H1 (cell line): ENCODE measurements at regions not wholly inside any gene's neighbourhood (a gene's known extent, or its start where the extent isn't known, plus 50 kb on each side); places are given as distances from the start of the nearest gene placed in this dataset.

Experiments
- CTCF ChIA-PET: fragments of 300-600 bp; sonication (Branson Sonifier 250); formaldehyde crosslinking; loops from one replicate; lab custom pipeline; 2021; ENCODE audit not compliant: partially characterized antibody; lab: Charles Lee
- POLR2A ChIA-PET: fragments of 300-600 bp; sonication (Branson Sonifier 250); formaldehyde crosslinking; loops from one replicate; lab custom pipeline; 2021; ENCODE audit warnings: inconsistent platforms; ENCODE audit not compliant: partially characterized antibody; lab: Charles Lee
- DNase-seq, 2 experiments: peaks; one replicate each; pipeline versions ENCODE4 v3.0.0 to v3.0.0-alpha.2; 2010 to 2022; ENCODE audit warnings: low spot score in 2 of 2, low read depth in 1 of 2, mixed read lengths in 1 of 2
- FAIRE-seq: peaks from 2 replicates; lab custom pipeline; 2011; peaks lifted over from hg19 to GRCh38; lab: Jason Lieb, UNC
- H2AFZ ChIP-seq: 2 replicates; pipeline ENCODE4 v1.8.1; 2012; ENCODE audit warnings: low read length, inconsistent platforms
- H2AK5ac ChIP-seq: 2 replicates; pipeline ENCODE4 v1.6.1; 2013; ENCODE audit warnings: low read depth, low read length
- H2BK120ac ChIP-seq: replicated peaks from 2 replicates; pipeline ENCODE3; 2013; ENCODE audit warnings: low read depth, low read length, inconsistent platforms
- H2BK12ac ChIP-seq: 2 replicates; pipeline ENCODE4 v1.6.1; 2013; ENCODE audit warnings: low read depth, low read length
- H2BK15ac ChIP-seq: 2 replicates; pipeline ENCODE4 v1.6.1; 2013; ENCODE audit warnings: low read length
- H2BK20ac ChIP-seq: 2 replicates; pipeline ENCODE4 v1.6.1; 2013; ENCODE audit warnings: low read length
- H2BK5ac ChIP-seq: 2 replicates; pipeline ENCODE4 v1.6.1; 2013; ENCODE audit warnings: low read depth, low read length
- H3K14ac ChIP-seq: 2 replicates; pipeline ENCODE4 v1.6.1; 2013; ENCODE audit warnings: inconsistent platforms; ENCODE audit not compliant: insufficient read length
- H3K18ac ChIP-seq: 2 replicates; pipeline ENCODE4 v1.6.1; 2013; ENCODE audit warnings: low read length; ENCODE audit errors: extremely low read depth
- H3K23ac ChIP-seq: 2 replicates; pipeline ENCODE4 v1.6.1; 2013; ENCODE audit warnings: inconsistent platforms; ENCODE audit not compliant: insufficient read length
- H3K23me2 ChIP-seq: 2 replicates; pipeline ENCODE4 v1.6.1; 2013; ENCODE audit warnings: low read depth, low read length
- H3K27ac ChIP-seq: 2 replicates; pipeline ENCODE4 v1.6.1; 2011; ENCODE audit warnings: low read depth, low read length, inconsistent platforms
- H3K27me3 ChIP-seq, 4 experiments: replicated peaks in 1 of 4; 1 replicate in 1 of 4; 2 replicates in 3 of 4; pipeline versions ENCODE4 v1.6.1 to v1.8.1; 2011 to 2013; ENCODE audit warnings: low read length in 3 of 4, mild to moderate bottlenecking in 3 of 4, inconsistent platforms in 2 of 4, mixed read lengths in 2 of 4, moderate library complexity in 1 of 4; ENCODE audit not compliant: control insufficient read depth in 3 of 4, insufficient read depth in 3 of 4; ENCODE audit errors: extremely low read depth in 1 of 4
- H3K36me3 ChIP-seq, 4 experiments: 2 replicates each; pipeline versions ENCODE4 v1.6.1 to v1.8.1; 2011 to 2013; ENCODE audit warnings: mild to moderate bottlenecking in 4 of 4, low read length in 3 of 4, moderate library complexity in 2 of 4, control low read depth in 1 of 4, inconsistent platforms in 1 of 4; ENCODE audit not compliant: insufficient read depth in 4 of 4, control insufficient read depth in 2 of 4
- H3K4ac ChIP-seq: replicated peaks from 2 replicates; pipeline ENCODE3; 2013; ENCODE audit warnings: low read length, low read depth, mixed read lengths, inconsistent platforms; ENCODE audit not compliant: insufficient read length
- H3K4me1 ChIP-seq, 4 experiments: replicated peaks in 1 of 4; 1 replicate in 1 of 4; 2 replicates in 3 of 4; pipeline versions ENCODE4 v1.6.1 to v1.8.1; 2011 to 2013; ENCODE audit warnings: low read length in 3 of 4, inconsistent platforms in 2 of 4, mixed read lengths in 1 of 4; ENCODE audit not compliant: insufficient read depth in 4 of 4, control insufficient read depth in 3 of 4
- H3K4me2 ChIP-seq, 2 experiments: 2 replicates each; pipeline versions ENCODE4 v1.6.1 to v1.8.1; 2011 to 2013; ENCODE audit warnings: low read depth in 2 of 2, low read length in 2 of 2, control low read depth in 1 of 2, inconsistent platforms in 1 of 2, mild to moderate bottlenecking in 1 of 2; ENCODE audit not compliant: insufficient read depth in 1 of 2
- H3K4me3 ChIP-seq, 4 experiments: fragments of 200-600, 300-600 bp in 1 of 4; sonication (generic), shearing (Covaris generic), sonication (Bioruptor Twin) in 1 of 4; 2 replicates each; pipeline versions ENCODE4 v1.5.1 to v1.8.1; 2011 to 2016; ENCODE audit warnings: low read length in 4 of 4, low read depth in 3 of 4, control low read depth in 2 of 4, inconsistent platforms in 2 of 4, mild to moderate bottlenecking in 2 of 4, mixed read lengths in 1 of 4, moderate library complexity in 1 of 4; ENCODE audit not compliant: insufficient read depth in 2 of 4; ENCODE audit errors: extremely low read depth in 1 of 4
- H3K56ac ChIP-seq: replicated peaks from 2 replicates; pipeline ENCODE3; 2013; ENCODE audit warnings: low read depth, mild to moderate bottlenecking, mixed read lengths, low read length, inconsistent platforms; ENCODE audit not compliant: insufficient read length
- H3K79me1 ChIP-seq: 2 replicates; pipeline ENCODE4 v1.6.1; 2013; ENCODE audit warnings: low read depth, low read length, control low read depth
- H3K79me2 ChIP-seq, 2 experiments: 2 replicates each; pipeline versions ENCODE4 v1.6.1 to v1.8.1; 2012 to 2013; ENCODE audit warnings: low read length in 2 of 2, mild to moderate bottlenecking in 2 of 2, inconsistent platforms in 1 of 2; ENCODE audit not compliant: insufficient read depth in 2 of 2, control insufficient read depth in 1 of 2
- H3K9ac ChIP-seq, 4 experiments: replicated peaks in 1 of 4; 1 replicate in 1 of 4; 2 replicates in 3 of 4; pipeline versions ENCODE4 v1.6.1 to v1.8.1; 2011 to 2013; ENCODE audit warnings: low read depth in 3 of 4, low read length in 3 of 4, control low read depth in 2 of 4, mild to moderate bottlenecking in 2 of 4, moderate library complexity in 2 of 4, inconsistent platforms in 1 of 4; ENCODE audit errors: extremely low read depth in 1 of 4
- H3K9me3 ChIP-seq, 2 experiments: 2 replicates each; pipeline versions ENCODE4 v1.6.1 to v1.8.1; 2012 to 2013; ENCODE audit warnings: mild to moderate bottlenecking in 2 of 2, moderate library complexity in 2 of 2, control low read depth in 1 of 2, inconsistent platforms in 1 of 2, low read depth in 1 of 2, low read length in 1 of 2, mixed read lengths in 1 of 2; ENCODE audit not compliant: insufficient read depth in 2 of 2
- H4K20me1 ChIP-seq, 2 experiments: replicated peaks in 1 of 2; 2 replicates each; pipeline versions ENCODE3 to v1.8.1; 2011 to 2013; ENCODE audit warnings: inconsistent platforms in 2 of 2, low read length in 2 of 2, mild to moderate bottlenecking in 1 of 2; ENCODE audit not compliant: insufficient read depth in 2 of 2, control insufficient read depth in 1 of 2
- H4K5ac ChIP-seq: 2 replicates; pipeline ENCODE4 v1.6.1; 2013; ENCODE audit warnings: low read length, low read depth, mixed read lengths, inconsistent platforms; ENCODE audit not compliant: insufficient read length
- H4K8ac ChIP-seq: 2 replicates; pipeline ENCODE4 v1.8.0; 2013; ENCODE audit warnings: mild to moderate bottlenecking, moderate library complexity, low read length, inconsistent platforms; ENCODE audit not compliant: insufficient read depth; ENCODE audit errors: extremely low read depth
- H4K91ac ChIP-seq: replicated peaks from 2 replicates; pipeline ENCODE3; 2013; ENCODE audit warnings: low read length, mixed read lengths, inconsistent platforms; ENCODE audit not compliant: insufficient read length
- CBX8 ChIP-seq: fragments of 300-800, 300-1000 bp; sonication (generic); IDR thresholded peaks from 2 replicates; pipeline ENCODE4 v1.7.1; 2016; ENCODE audit warnings: low read depth, low read length, borderline replicate concordance
- EGR1 ChIP-seq: IDR thresholded peaks from 2 replicates; pipeline ENCODE4 v1.6.1; 2011; ENCODE audit warnings: low read depth, low read length, borderline replicate concordance
- EP300 ChIP-seq, 2 experiments: IDR thresholded peaks; 1 replicate in 1 of 2; 2 replicates in 1 of 2; pipeline ENCODE4 v1.6.1; 2011 to 2012; ENCODE audit warnings: low read depth in 2 of 2, low read length in 2 of 2, mild to moderate bottlenecking in 2 of 2, borderline replicate concordance in 1 of 2, inconsistent platforms in 1 of 2, moderate library complexity in 1 of 2
- JUN ChIP-seq: IDR thresholded peaks from 2 replicates; pipeline ENCODE4 v1.6.1; 2011; ENCODE audit warnings: low read depth, mild to moderate bottlenecking, improper control_type of control experiment, low read length
- JUND ChIP-seq: IDR thresholded peaks from 2 replicates; pipeline ENCODE4 v1.6.1; 2011; ENCODE audit warnings: mild to moderate bottlenecking, improper control_type of control experiment, low read length
- NANOG ChIP-seq: IDR thresholded peaks from 2 replicates; pipeline ENCODE4 v1.6.1; 2011; ENCODE audit warnings: low read length, low read depth, mild to moderate bottlenecking, inconsistent platforms; ENCODE audit not compliant: insufficient read depth, poor library complexity, severe bottlenecking
- NRF1 ChIP-seq: IDR thresholded peaks from 2 replicates; pipeline ENCODE4 v1.6.1; 2011; ENCODE audit warnings: mild to moderate bottlenecking, low read depth, low read length, improper control_type of control experiment
- SIN3A ChIP-seq, 2 experiments: IDR thresholded peaks in 1 of 2; conservative IDR thresholded peaks in 1 of 2; 2 replicates each; pipeline ENCODE4 v1.6.1; 2011 to 2012; ENCODE audit warnings: low read length in 2 of 2, improper control_type of control experiment in 1 of 2, low read depth in 1 of 2, mild to moderate bottlenecking in 1 of 2
- SIX5 ChIP-seq: IDR thresholded peaks from 2 replicates; pipeline ENCODE4 v1.6.1; 2011; ENCODE audit warnings: mild to moderate bottlenecking, low read depth, low read length
- SRF ChIP-seq: IDR thresholded peaks from 2 replicates; pipeline ENCODE4 v1.6.1; 2011; ENCODE audit warnings: mild to moderate bottlenecking, low read depth, low read length, moderate library complexity
- SUZ12 ChIP-seq: fragments of 200-600 bp; sonication (generic); IDR thresholded peaks from 2 replicates; pipeline ENCODE4 v1.6.1; 2012; ENCODE audit warnings: mild to moderate bottlenecking, inconsistent platforms, low read length, moderate library complexity, mixed read lengths
- TBP ChIP-seq: IDR thresholded peaks from 2 replicates; pipeline ENCODE4 v1.6.1; 2011; ENCODE audit warnings: low read depth, low read length, improper control_type of control experiment
- WGBS, 2 experiments: shearing (Covaris generic) in 1 of 2; methylation state at CpG; one replicate each; pipeline versions ENCODE4 v1.1.6 to v1.1.7; 2013 to 2015; ENCODE audit warnings: low lambda C conversion rate in 2 of 2, mixed read lengths in 2 of 2, inconsistent platforms in 1 of 2, low coverage in 1 of 2, missing lambda C conversion rate in 1 of 2; ENCODE audit not compliant: insufficient replicate concordance in 2 of 2, insufficient coverage in 1 of 2, insufficient read length in 1 of 2; ENCODE audit errors: extremely low coverage in 1 of 2, missing lambda C conversion rate in 1 of 2; 5-methylcytosine and 5-hydroxymethylcytosine counted together
- TF ChIP-seq, protein P1 (sequence below): IDR thresholded peaks from 2 replicates; pipeline ENCODE4 v1.6.1; 2011; ENCODE audit warnings: low read depth, mild to moderate bottlenecking, low read length; ENCODE audit not compliant: insufficient read depth
- TF ChIP-seq, protein P2 (sequence below): IDR thresholded peaks from 2 replicates; pipeline ENCODE4 v1.6.1; 2012; ENCODE audit warnings: inconsistent platforms

DNA sequence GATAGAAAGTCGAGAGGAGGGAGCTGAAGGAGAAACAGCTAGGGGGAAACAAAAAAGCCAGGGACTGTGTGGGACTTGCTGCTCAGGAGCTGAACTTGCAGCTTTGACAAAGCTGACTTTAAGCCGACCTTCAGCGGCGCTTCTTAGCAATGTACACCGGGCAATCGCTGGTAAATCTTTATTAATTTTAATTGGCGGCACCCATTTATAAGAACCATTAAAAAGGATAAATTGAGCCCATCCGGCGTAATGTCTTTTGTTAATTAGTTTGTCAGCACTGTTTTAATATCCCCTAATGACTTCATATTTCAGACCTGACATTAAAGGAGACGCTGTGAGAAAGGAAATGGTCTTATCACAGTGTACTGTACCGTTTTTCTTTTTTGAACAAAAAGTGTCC, 86.2 kb upstream of the VASH1 start:
- 90% methylated on average over 11 of the region's 11 CpGs; no CpG with 5 or more reads in 1 of the 2 experiments for WGBS, 2 experiments
- no peak overlapping the region for H3K4ac ChIP-seq
- FAIRE-seq: no peak
- TF ChIP-seq, protein P1, sequence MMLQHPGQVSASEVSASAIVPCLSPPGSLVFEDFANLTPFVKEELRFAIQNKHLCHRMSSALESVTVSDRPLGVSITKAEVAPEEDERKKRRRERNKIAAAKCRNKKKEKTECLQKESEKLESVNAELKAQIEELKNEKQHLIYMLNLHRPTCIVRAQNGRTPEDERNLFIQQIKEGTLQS: no peak
- no peak for TF ChIP-seq CBX8
- TF ChIP-seq EGR1: no peak
- no peak for TF ChIP-seq JUND
- no peak for TF ChIP-seq SIX5
- no peak for TF ChIP-seq NRF1
- TF ChIP-seq, protein P2, sequence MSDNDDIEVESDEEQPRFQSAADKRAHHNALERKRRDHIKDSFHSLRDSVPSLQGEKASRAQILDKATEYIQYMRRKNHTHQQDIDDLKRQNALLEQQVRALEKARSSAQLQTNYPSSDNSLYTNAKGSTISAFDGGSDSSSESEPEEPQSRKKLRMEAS: no peak
- no peak for TF ChIP-seq EP300 (IDR thresholded peaks at IDR 0.05; ENCODE audit: borderline replicate concordance in 1 of 2, low read depth in 2 of 2, low read length in 2 of 2)
- TF ChIP-seq TBP: no peak
- TF ChIP-seq SRF: no peak
- no peak for TF ChIP-seq SUZ12
- no peak for TF ChIP-seq NANOG
- no peak for TF ChIP-seq JUN
- no peak for TF ChIP-seq SIN3A (conservative IDR thresholded peaks at IDR 0.05 in 1 of 2, IDR thresholded peaks at IDR 0.05 in 1 of 2; ENCODE audit: low read depth in 1 of 2, low read length in 2 of 2)

More for the DNA sequence above, 86.2 kb upstream of the VASH1 start:
- Histone ChIP-seq H3K79me1 (no peaks in the 10 kb centered on the region), H4K5ac (no peak overlapping the region), H4K20me1 (no peaks in the 10 kb centered on the region), H3K23ac (no peak overlapping the region), H2AK5ac (no peak overlapping the region), H2BK12ac (no peak overlapping the region), H3K23me2 (no peaks in the 10 kb centered on the region), H3K9me3 (no peaks in the 10 kb centered on the region), H2BK20ac (no peak overlapping the region), H3K4me2 (no peak overlapping the region), H3K14ac (no peak overlapping the region), H3K79me2 (no peaks in the 10 kb centered on the region), H2AFZ (no peak overlapping the region), H3K36me3 (no peaks in the 10 kb centered on the region), H4K8ac (no peak overlapping the region), H3K56ac (no peak overlapping the region), H3K4me1 (no peaks in the 10 kb centered on the region), H2BK15ac (no peak overlapping the region), H4K91ac (no peak overlapping the region), H2BK120ac (no peak overlapping the region), H3K27me3 (no peaks in the 10 kb centered on the region), H3K4me3 (no peak overlapping the region), H2BK5ac (no peak overlapping the region), H3K18ac (no peak overlapping the region), H3K9ac (no peak overlapping the region), H3K27ac (no peak overlapping the region)
- no peak for DNase-seq
- POLR2A ChIA-PET: interaction anchor here (0.6 kb wide), 1 partner anchor 287 kb away, joined by 3 read pairs; no protein-coding TSS in a partner anchor
- CTCF ChIA-PET: interaction anchor here (1.1 kb wide), 1 partner anchor 109 kb away, joined by 3 read pairs; no protein-coding TSS in a partner anchor
